ENCODE measurements at regions not wholly inside any gene's neighbourhood (a gene's known extent, or its start where the extent isn't known, plus 50 kb on each side); places are given as distances from the start of the nearest gene placed in this dataset.

DNA sequence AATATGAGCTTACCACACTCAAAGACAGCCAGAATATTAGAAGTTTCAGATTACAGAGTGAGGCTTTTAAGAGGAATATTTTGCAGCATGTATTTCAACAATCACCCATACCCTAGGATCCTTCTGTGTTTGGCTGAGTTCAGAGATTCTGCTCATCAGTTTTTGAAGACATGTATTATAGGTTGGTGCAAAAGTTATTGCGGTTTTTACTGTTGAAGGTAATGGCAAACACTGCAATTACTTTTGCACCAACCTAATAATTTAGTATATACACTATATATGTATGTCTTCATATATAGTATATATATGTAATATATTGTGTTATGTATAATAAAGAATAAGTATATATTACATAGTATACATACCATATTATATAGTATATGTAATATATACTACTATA, 435.1 kb downstream of the IRS2 start:
- H3K4me3 ChIP-seq (ENCODE audit: low read depth, low read length), result no peak overlapping the region
- TF ChIP-seq, protein P1, sequence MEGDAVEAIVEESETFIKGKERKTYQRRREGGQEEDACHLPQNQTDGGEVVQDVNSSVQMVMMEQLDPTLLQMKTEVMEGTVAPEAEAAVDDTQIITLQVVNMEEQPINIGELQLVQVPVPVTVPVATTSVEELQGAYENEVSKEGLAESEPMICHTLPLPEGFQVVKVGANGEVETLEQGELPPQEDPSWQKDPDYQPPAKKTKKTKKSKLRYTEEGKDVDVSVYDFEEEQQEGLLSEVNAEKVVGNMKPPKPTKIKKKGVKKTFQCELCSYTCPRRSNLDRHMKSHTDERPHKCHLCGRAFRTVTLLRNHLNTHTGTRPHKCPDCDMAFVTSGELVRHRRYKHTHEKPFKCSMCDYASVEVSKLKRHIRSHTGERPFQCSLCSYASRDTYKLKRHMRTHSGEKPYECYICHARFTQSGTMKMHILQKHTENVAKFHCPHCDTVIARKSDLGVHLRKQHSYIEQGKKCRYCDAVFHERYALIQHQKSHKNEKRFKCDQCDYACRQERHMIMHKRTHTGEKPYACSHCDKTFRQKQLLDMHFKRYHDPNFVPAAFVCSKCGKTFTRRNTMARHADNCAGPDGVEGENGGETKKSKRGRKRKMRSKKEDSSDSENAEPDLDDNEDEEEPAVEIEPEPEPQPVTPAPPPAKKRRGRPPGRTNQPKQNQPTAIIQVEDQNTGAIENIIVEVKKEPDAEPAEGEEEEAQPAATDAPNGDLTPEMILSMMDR (conservative IDR thresholded peaks at IDR 0.05; ENCODE audit: low read depth, low read length), result no peak
- no peak for DNase-seq (ENCODE audit: low read depth)

DNA sequence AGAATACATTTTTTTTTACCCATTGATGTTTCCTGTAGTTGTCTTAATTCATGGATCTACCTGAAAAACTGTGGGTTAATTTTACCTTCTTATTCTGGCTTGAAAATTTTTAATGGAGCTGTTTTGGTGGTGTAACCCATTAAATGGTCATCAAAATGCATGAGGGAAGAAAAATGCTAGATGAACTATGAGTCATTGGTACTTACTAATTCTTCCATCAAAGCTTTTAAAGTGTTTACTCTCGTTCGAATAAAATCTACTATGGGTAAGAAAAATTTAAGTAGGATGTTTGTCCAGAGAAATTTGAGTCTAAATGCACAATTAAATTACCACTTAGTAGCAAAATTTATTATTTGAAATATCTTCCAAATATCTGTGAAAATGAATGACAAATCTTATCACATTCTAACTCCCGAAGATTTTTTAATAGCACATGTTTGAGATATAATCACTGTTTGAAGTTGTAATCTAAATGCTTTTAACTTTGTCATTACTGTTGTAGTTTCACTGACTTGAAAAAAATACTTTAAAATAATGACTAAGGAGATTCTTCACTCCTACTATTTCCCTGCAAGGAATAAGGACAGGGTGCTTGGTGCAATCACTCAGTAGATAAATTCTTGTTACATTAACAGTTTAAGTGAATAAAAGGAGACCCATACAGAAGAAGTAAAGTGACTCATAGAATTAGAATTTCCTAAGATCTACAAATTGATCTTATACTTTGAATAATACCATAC, 437.7 kb downstream of the IRS2 start:
- no peak for DNase-seq (ENCODE audit: low read depth)
- H3K4me3 ChIP-seq (ENCODE audit: low read depth, low read length), result no peak overlapping the region
- TF ChIP-seq, protein P1 (conservative IDR thresholded peaks at IDR 0.05; ENCODE audit: low read depth, low read length), result no peak

DNA sequence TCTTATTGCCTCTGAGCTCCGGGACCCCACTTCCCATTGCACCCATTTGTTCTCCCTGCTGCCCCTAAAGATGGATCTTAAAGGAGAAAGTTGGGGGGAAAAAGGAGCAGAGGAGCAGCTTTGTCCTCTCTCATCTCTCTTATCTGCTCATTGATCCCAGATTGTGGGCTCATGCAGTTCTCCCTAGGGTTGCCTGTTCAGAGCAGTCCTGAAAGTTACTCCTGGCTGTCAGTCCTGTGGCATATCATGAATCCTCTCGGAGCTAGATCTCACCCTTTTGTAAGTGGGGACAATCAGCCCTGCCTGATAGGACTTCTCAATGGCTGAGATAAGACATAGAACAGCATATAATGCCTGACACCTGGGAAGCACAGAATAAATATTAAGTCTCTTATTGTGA, 440.3 kb downstream of the IRS2 start:
- no peak for DNase-seq (ENCODE audit: low read depth)

DNA sequence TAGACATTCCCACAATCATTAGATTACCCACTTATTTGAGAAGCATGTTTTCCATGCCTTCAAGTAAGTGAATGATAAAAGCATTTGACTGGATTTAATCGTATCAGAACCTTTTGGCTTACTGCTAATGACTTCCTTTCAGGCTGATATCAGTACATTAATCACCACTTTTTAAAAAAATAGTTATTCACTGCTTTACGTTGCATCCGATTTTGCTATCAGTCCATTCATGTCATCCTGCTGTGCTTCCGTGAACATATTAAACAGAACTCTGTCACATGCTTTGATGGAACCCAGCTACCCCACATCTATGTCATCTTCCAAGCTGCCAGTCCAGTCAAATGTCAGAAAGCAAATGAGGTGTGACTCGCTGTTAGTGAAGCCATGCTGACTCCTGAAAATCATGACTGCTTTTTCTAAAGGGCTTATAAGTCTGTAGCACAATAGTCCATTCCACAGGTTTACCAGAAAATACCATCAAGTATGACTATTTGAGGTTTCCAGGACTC, 440.9 kb downstream of the IRS2 start:
- no peak for DNase-seq (ENCODE audit: low read depth)
- H3K4me3 ChIP-seq (ENCODE audit: low read depth, low read length), result no peak overlapping the region
- TF ChIP-seq, protein P1 (conservative IDR thresholded peaks at IDR 0.05; ENCODE audit: low read depth, low read length), result no peak

More for the DNA sequence above, 440.3 kb downstream of the IRS2 start:
- TF ChIP-seq, protein P1 (conservative IDR thresholded peaks at IDR 0.05; ENCODE audit: low read depth, low read length), result no peak
- no peak overlapping the region for H3K4me3 ChIP-seq (ENCODE audit: low read depth, low read length)

DNA sequence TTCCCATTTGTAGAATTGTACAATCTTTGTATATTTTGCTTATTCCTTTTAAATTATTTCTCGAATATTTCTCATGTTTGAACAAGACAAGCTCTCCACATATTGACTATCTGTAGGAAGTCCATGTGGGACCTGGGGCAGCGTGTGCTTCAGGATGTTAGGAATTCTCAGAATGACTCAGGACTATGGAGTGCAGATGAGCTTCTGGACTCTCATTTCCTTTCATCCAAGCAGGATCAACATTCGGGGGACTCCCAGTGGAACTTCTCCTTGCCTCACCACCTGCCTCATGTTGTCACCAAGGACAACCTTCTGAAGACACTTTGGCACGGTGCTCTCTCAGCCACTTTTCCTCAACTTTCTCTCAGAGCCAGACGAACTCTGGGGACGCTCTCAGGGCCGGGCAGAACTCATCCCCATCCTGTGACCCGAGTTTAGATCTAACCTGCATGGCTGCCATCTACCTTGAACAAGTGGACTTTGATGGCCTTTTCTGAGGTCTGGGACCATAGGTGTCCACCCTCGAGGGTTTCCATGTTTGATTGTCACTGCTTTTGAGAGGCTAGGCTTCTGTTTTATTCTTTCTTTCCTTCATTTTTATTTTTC, 441.7 kb downstream of the IRS2 start:
- no peak overlapping the region for H3K4me3 ChIP-seq (ENCODE audit: low read depth, low read length)
- no peak for DNase-seq (ENCODE audit: low read depth)
- TF ChIP-seq, protein P1 (conservative IDR thresholded peaks at IDR 0.05; ENCODE audit: low read depth, low read length), result no peak

DNA sequence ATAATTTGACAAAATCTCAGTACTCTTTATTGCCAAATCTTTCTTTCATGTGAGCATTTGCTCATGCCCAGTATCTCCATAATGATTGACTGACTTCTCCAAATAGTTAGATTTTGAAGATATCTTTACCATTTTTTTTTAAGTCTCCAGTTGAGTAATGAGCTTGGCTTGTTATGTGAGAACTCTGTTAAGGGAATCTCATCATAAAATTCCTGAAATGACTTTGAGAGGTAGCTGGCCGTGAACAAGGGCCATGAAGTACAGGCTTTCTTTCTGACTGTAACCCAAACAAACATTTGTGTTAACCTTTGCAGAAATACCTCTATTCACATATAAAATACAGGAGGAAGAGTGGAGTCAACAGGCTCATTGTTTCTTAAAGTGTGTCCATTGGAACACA, 449.7 kb downstream of the IRS2 start:
- TF ChIP-seq, protein P1 (conservative IDR thresholded peaks at IDR 0.05; ENCODE audit: low read depth, low read length), result no peak
- H3K4me3 ChIP-seq (ENCODE audit: low read depth, low read length), result no peak overlapping the region
- DNase-seq (ENCODE audit: low read depth), result peak; percentile 57
